ENCODE measurements at regions not wholly inside any gene's neighbourhood (a gene's known extent, or its start where the extent isn't known, plus 50 kb on each side); places are given as distances from the start of the nearest gene placed in this dataset.

DNA sequence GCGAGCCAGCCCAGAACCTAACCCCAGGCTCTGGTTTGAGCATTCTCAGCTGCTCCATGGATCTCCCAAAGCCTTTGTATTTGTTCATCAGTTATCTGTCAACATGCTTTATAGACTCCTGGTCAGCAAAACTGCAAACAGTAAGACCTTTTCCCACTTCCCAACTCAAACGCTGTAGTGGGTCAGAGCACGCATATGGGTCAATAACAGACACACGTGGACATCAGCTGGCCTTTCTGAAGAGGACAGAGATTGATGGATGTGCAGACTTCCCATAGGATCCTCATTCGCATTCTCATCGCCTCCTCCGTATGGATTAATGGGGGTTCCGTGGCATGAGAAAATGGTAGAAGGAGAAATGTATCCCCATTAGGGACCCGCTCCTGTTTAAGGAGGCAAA is 508.1 kb downstream of the EIPR1 start:
- DNase-seq (ENCODE audit: low spot score in 2 of 2, unreplicated experiment in 2 of 2), result no peak
- Mint-ChIP-seq H3K36me3 (no peaks in the 10 kb centered on the region), H3K27me3 (ENCODE audit: low read depth) (peaks cover 5% of the 10 kb centered on the region), H3K27ac (no peak overlapping the region), H3K4me3 (no peak overlapping the region), H3K4me1 (peaks cover 23% of the 10 kb centered on the region), H3K9me3 (no peaks in the 10 kb centered on the region)
- TF ChIP-seq, protein P1, sequence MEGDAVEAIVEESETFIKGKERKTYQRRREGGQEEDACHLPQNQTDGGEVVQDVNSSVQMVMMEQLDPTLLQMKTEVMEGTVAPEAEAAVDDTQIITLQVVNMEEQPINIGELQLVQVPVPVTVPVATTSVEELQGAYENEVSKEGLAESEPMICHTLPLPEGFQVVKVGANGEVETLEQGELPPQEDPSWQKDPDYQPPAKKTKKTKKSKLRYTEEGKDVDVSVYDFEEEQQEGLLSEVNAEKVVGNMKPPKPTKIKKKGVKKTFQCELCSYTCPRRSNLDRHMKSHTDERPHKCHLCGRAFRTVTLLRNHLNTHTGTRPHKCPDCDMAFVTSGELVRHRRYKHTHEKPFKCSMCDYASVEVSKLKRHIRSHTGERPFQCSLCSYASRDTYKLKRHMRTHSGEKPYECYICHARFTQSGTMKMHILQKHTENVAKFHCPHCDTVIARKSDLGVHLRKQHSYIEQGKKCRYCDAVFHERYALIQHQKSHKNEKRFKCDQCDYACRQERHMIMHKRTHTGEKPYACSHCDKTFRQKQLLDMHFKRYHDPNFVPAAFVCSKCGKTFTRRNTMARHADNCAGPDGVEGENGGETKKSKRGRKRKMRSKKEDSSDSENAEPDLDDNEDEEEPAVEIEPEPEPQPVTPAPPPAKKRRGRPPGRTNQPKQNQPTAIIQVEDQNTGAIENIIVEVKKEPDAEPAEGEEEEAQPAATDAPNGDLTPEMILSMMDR (IDR thresholded peaks at IDR 0.05; ENCODE audit: unreplicated experiment), result no peak

DNA sequence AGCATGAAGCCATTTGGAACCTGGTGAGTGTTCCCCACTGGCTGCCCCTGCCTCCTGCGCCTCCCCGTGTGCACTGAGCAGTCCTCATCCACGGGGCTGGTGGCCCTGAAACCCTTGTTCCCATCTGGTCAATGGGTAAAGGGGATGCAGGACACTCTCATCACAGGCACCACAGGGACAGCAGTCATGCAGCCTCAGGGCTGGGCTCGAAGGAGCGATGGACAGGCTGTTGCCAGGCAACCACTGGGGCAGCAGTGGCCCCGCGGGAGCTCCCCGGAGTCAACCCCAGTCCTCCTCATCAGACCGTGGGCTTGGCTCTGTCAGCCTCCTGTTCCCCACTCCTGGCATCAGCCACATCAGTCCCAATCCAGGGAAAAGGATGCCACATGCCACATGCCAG is 509.5 kb downstream of the EIPR1 start:
- DNase-seq (ENCODE audit: low spot score in 2 of 2, unreplicated experiment in 2 of 2), result no peak
- H3K27me3 Mint-ChIP-seq (ENCODE audit: low read depth), result peaks cover 5% of the 10 kb centered on the region
- H3K9me3 Mint-ChIP-seq, result no peaks in the 10 kb centered on the region
- peaks cover 23% of the 10 kb centered on the region for H3K4me1 Mint-ChIP-seq
- no peak overlapping the region for H3K4me3 Mint-ChIP-seq
- no peaks in the 10 kb centered on the region for H3K36me3 Mint-ChIP-seq
- TF ChIP-seq, protein P1 (IDR thresholded peaks at IDR 0.05; ENCODE audit: unreplicated experiment), result no peak
- H3K27ac Mint-ChIP-seq, result no peak overlapping the region

DNA sequence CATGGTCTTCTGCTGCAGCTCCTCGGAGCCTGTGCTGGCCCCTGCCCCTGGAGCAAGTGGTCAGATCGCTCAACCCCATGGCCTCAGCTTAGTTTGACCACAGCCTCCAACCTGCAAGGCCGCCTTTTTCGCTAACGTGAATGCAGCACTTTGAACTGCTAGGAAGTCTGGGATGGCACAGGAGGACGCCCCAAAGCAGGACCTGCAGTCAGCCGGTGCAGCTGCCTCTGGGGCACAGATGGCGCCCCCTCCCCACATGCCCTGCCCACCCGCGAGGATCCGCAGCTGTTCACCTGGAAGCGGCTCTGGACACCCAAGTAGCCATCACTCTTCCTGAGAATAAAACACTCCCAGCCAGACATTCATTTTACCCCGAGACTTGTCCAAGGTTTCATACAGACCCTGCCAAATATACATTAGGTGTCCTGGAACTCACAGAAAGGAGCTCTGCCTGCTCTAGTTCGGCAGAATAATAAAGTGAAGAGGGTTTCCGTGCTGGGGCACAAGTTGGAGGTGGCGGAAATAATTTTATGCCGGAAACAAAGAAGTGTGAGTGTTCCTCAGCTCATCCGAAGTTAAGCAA is 510.1 kb downstream of the EIPR1 start:
- TF ChIP-seq, protein P1 (IDR thresholded peaks at IDR 0.05; ENCODE audit: unreplicated experiment), result no peak
- Mint-ChIP-seq H3K36me3 (no peaks in the 10 kb centered on the region), H3K27me3 (ENCODE audit: low read depth) (peaks cover 5% of the 10 kb centered on the region), H3K4me3 (no peak overlapping the region), H3K4me1 (peaks cover 17% of the 10 kb centered on the region), H3K9me3 (no peaks in the 10 kb centered on the region), H3K27ac (no peak overlapping the region)
- DNase-seq (ENCODE audit: low spot score in 2 of 2, unreplicated experiment in 2 of 2), result no peak

DNA sequence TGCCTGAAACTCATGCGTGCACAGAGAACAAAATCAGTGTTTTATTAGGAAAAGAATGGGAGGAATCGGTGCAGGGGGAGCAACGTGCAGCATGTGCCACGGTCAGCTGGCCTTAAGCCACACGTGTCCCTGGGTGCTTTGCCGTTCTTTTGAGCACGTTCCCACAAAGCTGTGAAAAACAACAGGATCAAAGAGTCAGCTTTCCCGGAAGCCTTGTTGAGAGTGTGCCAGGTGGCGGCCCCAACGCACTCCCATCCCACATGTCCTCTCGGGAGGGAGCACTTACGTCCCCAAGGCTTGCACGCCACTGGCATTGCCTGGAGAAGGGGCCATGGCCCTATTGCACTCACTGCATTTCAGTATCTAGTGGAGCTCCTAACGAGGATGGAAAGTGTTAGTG is 511.2 kb downstream of the EIPR1 start:
- no peaks in the 10 kb centered on the region for H3K36me3 Mint-ChIP-seq
- peaks cover 5% of the 10 kb centered on the region for H3K27me3 Mint-ChIP-seq (ENCODE audit: low read depth)
- peaks cover 10% of the 10 kb centered on the region for H3K4me1 Mint-ChIP-seq
- no peak overlapping the region for H3K4me3 Mint-ChIP-seq
- TF ChIP-seq, protein P1 (IDR thresholded peaks at IDR 0.05; ENCODE audit: unreplicated experiment), result no peak
- no peak for DNase-seq (ENCODE audit: low spot score in 2 of 2, unreplicated experiment in 2 of 2)
- H3K9me3 Mint-ChIP-seq, result no peaks in the 10 kb centered on the region
- no peak overlapping the region for H3K27ac Mint-ChIP-seq

DNA sequence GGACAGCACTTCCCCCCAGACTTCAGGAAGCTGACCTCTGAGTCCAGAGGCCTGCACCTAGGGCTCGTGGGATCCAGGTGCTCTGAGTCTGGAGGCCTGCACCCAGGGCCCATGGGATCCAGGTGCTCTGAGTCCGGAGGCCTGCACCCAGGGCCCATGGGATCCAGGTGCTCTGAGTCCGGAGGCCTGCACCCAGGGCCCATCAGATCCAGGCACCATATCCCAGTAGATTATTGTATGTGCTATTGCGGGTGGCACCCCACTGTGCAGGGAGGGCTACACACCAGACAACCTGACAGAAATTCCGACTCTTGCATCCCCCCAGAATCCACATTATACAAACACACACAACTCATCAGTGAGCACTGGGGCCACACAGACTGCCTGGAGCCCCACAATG is 515.2 kb downstream of the EIPR1 start:
- Mint-ChIP-seq H3K27ac (no peak overlapping the region), H3K27me3 (ENCODE audit: low read depth) (no peaks in the 10 kb centered on the region), H3K36me3 (no peaks in the 10 kb centered on the region), H3K4me3 (no peak overlapping the region), H3K4me1 (no peaks in the 10 kb centered on the region), H3K9me3 (no peaks in the 10 kb centered on the region)
- TF ChIP-seq, protein P1 (IDR thresholded peaks at IDR 0.05; ENCODE audit: unreplicated experiment), result no peak
- DNase-seq (ENCODE audit: low spot score in 2 of 2, unreplicated experiment in 2 of 2), result no peak

All from mesothelial cell of epicardium (in vitro differentiated cells).